ENCODE measurements at regions not wholly inside any gene's neighbourhood (a gene's known extent, or its start where the extent isn't known, plus 50 kb on each side); places are given as distances from the start of the nearest gene placed in this dataset.

DNA sequence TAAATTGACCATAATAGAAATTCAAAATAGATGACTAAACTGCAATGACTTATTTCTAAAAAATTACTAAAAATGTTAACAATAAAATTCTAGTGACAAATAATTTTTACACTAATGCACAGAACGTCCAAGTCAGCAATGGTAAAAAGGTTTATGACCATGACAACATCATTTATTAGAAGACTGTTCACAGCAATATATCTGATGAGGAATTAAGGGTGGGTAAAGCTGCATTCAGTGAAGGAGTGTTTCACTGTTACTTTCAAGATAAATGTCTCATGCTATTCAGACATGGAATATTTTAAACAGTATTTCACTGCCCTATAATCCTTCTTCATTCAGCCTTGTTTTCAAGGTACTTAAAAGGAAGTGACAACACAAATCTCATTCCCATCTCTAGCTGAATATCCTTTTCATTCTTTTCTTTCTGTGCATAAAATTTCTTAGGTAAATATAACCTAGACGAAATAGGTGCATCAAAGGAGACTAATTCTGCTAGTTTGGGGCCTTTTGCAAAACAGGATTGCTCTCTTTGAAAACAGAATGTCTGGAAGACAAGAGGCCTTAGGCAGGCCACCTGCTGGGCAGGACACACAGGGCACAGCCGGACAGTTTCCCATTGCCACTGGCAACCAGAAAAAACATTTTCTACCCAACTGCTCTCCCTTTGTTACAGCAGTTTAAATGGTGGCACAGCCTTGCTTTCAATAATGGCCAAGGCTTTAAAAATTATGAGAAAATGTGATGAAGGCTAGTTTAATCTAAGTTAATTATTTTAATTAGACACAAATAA is 600.3 kb downstream of the SPRY1 start:
- no peak overlapping the region for H3K4me3 ChIP-seq (ENCODE audit: low read depth, low read length)
- H3K27me3 ChIP-seq (ENCODE audit: control insufficient read depth, insufficient read depth, low read length): no peaks in the 10 kb centered on the region
- no peaks in the 10 kb centered on the region for H3K36me3 ChIP-seq (ENCODE audit: control insufficient read depth, insufficient read depth, low read length)
- DNase-seq (ENCODE audit: low read depth): no peak
- TF ChIP-seq, protein P1, sequence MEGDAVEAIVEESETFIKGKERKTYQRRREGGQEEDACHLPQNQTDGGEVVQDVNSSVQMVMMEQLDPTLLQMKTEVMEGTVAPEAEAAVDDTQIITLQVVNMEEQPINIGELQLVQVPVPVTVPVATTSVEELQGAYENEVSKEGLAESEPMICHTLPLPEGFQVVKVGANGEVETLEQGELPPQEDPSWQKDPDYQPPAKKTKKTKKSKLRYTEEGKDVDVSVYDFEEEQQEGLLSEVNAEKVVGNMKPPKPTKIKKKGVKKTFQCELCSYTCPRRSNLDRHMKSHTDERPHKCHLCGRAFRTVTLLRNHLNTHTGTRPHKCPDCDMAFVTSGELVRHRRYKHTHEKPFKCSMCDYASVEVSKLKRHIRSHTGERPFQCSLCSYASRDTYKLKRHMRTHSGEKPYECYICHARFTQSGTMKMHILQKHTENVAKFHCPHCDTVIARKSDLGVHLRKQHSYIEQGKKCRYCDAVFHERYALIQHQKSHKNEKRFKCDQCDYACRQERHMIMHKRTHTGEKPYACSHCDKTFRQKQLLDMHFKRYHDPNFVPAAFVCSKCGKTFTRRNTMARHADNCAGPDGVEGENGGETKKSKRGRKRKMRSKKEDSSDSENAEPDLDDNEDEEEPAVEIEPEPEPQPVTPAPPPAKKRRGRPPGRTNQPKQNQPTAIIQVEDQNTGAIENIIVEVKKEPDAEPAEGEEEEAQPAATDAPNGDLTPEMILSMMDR (IDR thresholded peaks at IDR 0.05; ENCODE audit: insufficient read depth, low read length, poor library complexity, severe bottlenecking): no peak

DNA sequence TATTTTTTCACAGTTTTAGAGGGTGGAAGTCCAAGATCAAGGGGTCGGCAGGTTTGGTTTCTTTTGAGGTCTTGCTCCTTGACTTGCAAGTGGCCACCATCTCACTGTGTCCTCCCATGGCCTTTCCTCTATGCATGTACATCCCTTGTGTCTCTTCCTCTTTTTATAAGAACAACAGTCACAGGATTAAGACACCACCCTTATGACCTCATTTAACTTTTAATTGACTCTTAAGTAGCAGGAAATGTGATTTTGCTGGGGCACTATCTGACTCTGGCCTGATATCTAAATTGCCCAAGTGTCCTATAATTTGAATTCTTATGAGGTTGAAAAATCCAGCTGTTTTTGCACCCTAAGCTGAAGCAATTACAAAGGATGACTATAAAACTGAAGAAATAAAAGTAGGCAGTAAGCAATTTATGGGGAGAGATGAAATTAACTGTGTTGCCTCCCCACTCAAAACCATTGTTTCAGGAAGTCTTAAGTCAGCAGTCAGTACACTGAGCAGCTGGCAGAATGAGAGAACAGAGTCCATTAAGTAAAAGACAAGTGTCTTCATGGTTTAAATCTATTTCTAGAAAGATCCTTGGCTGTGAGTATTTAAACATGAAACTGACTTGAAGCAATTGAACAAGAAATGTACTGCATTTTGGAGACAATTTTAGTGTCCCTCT is 601.3 kb downstream of the SPRY1 start:
- no peaks in the 10 kb centered on the region for H3K27me3 ChIP-seq (ENCODE audit: control insufficient read depth, insufficient read depth, low read length)
- DNase-seq (ENCODE audit: low read depth): no peak
- TF ChIP-seq, protein P1 (IDR thresholded peaks at IDR 0.05; ENCODE audit: insufficient read depth, low read length, poor library complexity, severe bottlenecking): no peak
- no peaks in the 10 kb centered on the region for H3K36me3 ChIP-seq (ENCODE audit: control insufficient read depth, insufficient read depth, low read length)
- H3K4me3 ChIP-seq (ENCODE audit: low read depth, low read length): no peak overlapping the region

DNA sequence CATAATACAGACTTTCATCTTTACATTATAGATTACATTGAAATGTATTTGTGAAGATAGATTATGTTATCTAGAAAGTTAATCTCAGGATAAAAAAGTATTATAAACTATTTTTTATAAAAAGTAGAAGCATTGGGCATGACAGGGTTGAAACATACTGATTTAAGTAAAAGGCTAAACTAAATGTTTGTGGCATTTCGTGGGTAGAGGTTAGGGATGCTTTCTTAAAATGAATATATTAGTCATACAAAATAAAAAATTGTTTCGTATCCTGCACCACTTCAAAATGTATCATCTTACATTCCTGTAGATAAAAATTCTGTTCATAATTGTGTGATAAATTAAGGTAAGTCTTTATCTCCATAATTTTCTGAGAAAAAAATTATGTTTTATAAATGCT is 603.6 kb downstream of the SPRY1 start:
- Histone ChIP-seq H3K36me3 (ENCODE audit: control insufficient read depth, insufficient read depth, low read length) (no peaks in the 10 kb centered on the region), H3K4me3 (ENCODE audit: low read depth, low read length) (no peak overlapping the region), H3K27me3 (ENCODE audit: control insufficient read depth, insufficient read depth, low read length) (no peaks in the 10 kb centered on the region)
- no peak for DNase-seq (ENCODE audit: low read depth)
- TF ChIP-seq, protein P1 (IDR thresholded peaks at IDR 0.05; ENCODE audit: insufficient read depth, low read length, poor library complexity, severe bottlenecking): no peak

DNA sequence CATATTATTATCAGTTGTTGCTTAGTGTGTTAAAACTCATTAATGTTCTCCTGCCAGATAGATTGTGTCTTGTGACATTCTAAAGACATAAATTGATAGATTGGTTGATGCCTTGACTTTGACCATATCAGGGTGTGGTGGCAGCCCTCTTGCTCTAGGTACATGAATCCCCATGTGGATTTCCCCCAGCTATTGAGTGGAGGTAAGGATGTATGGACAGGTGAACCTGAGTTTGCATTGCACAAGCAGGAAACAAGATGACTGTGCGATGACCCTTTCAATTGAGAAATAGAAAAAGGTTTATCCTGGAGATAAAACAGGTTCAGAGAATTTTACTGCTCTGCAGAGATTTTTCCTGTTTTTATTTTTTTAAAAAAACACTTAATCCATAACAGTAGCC is 619.2 kb downstream of the SPRY1 start:
- DNase-seq (ENCODE audit: low read depth): no peak
- Histone ChIP-seq H3K27me3 (ENCODE audit: control insufficient read depth, insufficient read depth, low read length) (no peaks in the 10 kb centered on the region), H3K4me3 (ENCODE audit: low read depth, low read length) (no peak overlapping the region), H3K36me3 (ENCODE audit: control insufficient read depth, insufficient read depth, low read length) (no peaks in the 10 kb centered on the region)
- TF ChIP-seq, protein P1 (IDR thresholded peaks at IDR 0.05; ENCODE audit: insufficient read depth, low read length, poor library complexity, severe bottlenecking): no peak

DNA sequence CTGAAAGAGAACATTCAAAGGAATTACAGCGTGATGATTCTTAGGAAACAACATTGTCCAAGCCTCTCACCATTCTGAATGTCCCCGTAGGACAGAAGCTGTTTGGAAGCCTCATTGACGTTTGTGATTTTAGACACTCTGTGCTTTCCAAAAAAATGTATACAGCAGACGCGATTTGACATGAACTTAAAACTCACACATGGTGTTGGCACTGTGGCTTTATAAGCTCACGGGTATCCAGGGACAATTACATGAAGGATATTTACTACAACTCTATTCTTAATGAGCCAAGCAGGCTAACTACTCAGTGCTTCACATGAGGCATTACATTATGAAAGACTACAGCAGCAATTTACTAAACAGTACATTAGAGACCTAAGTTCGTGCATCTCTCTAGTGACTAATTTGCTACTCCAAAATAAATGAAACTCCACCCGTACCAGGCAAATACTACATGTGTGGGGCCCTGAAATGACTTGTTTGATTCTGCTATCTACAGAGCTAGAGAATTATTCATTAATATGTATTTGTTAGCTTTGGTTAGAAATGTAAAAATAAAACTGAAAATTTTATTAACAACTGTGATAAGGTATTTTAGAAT is 620.7 kb downstream of the SPRY1 start:
- TF ChIP-seq, protein P1 (IDR thresholded peaks at IDR 0.05; ENCODE audit: insufficient read depth, low read length, poor library complexity, severe bottlenecking): no peak
- no peaks in the 10 kb centered on the region for H3K36me3 ChIP-seq (ENCODE audit: control insufficient read depth, insufficient read depth, low read length)
- H3K27me3 ChIP-seq (ENCODE audit: control insufficient read depth, insufficient read depth, low read length): no peaks in the 10 kb centered on the region
- no peak for DNase-seq (ENCODE audit: low read depth)
- H3K4me3 ChIP-seq (ENCODE audit: low read depth, low read length): no peak overlapping the region
